ENCODE measurements at regions not wholly inside any gene's neighbourhood (a gene's known extent, or its start where the extent isn't known, plus 50 kb on each side); places are given as distances from the start of the nearest gene placed in this dataset.

DNA sequence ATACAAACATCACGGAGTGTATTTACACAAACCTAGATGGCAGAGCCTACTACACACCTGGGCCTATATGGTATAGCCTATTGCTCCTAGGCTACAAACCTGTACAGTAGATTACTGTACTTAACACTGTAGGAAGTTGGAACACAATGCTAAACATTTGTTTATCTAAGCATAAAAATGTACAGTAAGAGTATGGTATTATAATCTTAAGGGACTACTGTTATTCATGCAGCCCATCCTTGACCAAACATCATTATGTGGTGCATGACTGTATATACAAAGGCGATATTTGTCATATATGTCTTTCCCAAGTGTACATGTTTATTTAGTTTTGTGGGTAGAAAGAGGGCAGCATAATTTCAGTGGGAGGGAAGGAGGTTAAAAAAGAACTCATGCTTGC is 177.7 kb upstream of the FSTL5 start:
- Histone ChIP-seq H3K79me2 (ENCODE audit: low read length) (no peaks in the 10 kb centered on the region), H2AFZ (ENCODE audit: low read depth, low read length) (no peak overlapping the region), H3K4me2 (ENCODE audit: low read length) (no peak overlapping the region), H3K9ac (ENCODE audit: low read length) (no peak overlapping the region), H3K4me1 (ENCODE audit: low read length) (no peaks in the 10 kb centered on the region), H3K4me3 (ENCODE audit: low read length) (no peak overlapping the region), H3K36me3 (replicated peaks; ENCODE audit: low read depth, low read length) (no peaks in the 10 kb centered on the region), H3K9me3 (ENCODE audit: insufficient read depth, low read length) (no peaks in the 10 kb centered on the region), H3K27me3 (ENCODE audit: low read depth, low read length) (no peaks in the 10 kb centered on the region), H4K20me1 (ENCODE audit: insufficient read depth, low read length) (no peaks in the 10 kb centered on the region), H3K27ac (ENCODE audit: low read length) (no peak overlapping the region)
- TF ChIP-seq CTCF (IDR thresholded peaks at IDR 0.05; ENCODE audit: low read depth, low read length), result no peak
- no peak for TF ChIP-seq EZH2phosphoT487 (IDR thresholded peaks at IDR 0.05; ENCODE audit: low read depth)

DNA sequence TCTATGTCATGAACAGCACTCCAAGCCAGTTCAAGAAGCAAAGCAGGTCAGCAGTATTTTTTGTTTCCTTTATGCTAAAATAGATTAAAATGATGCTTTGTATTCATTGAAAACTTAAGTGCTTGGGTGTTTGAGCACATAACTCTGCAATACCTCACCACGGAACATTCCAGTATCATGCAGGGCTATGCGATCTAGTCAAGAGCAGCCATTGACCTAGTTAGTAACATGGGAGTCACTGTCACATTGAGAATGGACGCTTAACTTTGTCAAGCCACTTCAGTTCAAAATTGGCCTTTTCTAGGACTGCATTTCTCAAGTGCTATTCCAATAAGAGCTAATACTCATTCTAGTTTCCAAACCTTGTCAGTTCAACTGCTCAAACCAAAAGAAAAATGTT is 160.1 kb upstream of the FSTL5 start:
- no peaks in the 10 kb centered on the region for H3K27me3 ChIP-seq (ENCODE audit: low read depth, low read length)
- H4K20me1 ChIP-seq (ENCODE audit: insufficient read depth, low read length), result no peaks in the 10 kb centered on the region
- H3K79me2 ChIP-seq (ENCODE audit: low read length), result no peaks in the 10 kb centered on the region
- no peak for TF ChIP-seq EZH2phosphoT487 (IDR thresholded peaks at IDR 0.05; ENCODE audit: low read depth)
- no peak for TF ChIP-seq CTCF (IDR thresholded peaks at IDR 0.05; ENCODE audit: low read depth, low read length)
- H3K4me3 ChIP-seq (ENCODE audit: low read length), result no peak overlapping the region
- H3K27ac ChIP-seq (ENCODE audit: low read length), result no peak overlapping the region
- H2AFZ ChIP-seq (ENCODE audit: low read depth, low read length), result no peak overlapping the region
- H3K9ac ChIP-seq (ENCODE audit: low read length), result no peak overlapping the region
- no peak overlapping the region for H3K4me2 ChIP-seq (ENCODE audit: low read length)
- no peaks in the 10 kb centered on the region for H3K36me3 ChIP-seq (replicated peaks; ENCODE audit: low read depth, low read length)
- H3K4me1 ChIP-seq (ENCODE audit: low read length), result no peaks in the 10 kb centered on the region
- H3K9me3 ChIP-seq (ENCODE audit: insufficient read depth, low read length), result no peaks in the 10 kb centered on the region

GRCh38 chr4:162322054-162322453 is 158.3 kb upstream of the FSTL5 start:
- TF ChIP-seq CTCF (IDR thresholded peaks at IDR 0.05; ENCODE audit: low read depth, low read length) (no peak), EZH2phosphoT487 (IDR thresholded peaks at IDR 0.05; ENCODE audit: low read depth) (no peak)
- no peak overlapping the region for H3K9ac ChIP-seq (ENCODE audit: low read length)
- H3K4me2 ChIP-seq (ENCODE audit: low read length), result no peak overlapping the region

DNA sequence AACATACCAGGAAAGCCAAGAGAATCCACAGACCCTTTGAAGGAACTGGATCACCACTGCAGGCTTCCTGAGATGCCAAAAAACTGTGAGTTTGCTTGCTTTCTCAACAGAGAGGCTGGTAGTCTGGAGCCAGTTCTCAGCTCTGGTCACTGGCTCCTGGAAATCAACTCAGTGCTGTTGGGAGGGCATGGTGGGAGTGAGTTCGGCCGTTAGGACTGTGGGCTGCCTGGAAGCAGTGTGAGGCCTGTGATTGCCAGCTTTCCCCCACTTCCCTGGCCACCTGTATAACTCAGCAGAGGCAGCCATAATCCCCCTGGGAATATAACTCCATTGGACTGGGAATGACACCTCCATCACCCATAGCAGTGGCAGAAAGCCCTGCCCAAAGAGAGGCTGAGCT is 122.0 kb upstream of the FSTL5 start:
- no peaks in the 10 kb centered on the region for H3K9me3 ChIP-seq (ENCODE audit: insufficient read depth, low read length)
- no peak for TF ChIP-seq EZH2phosphoT487 (IDR thresholded peaks at IDR 0.05; ENCODE audit: low read depth)
- TF ChIP-seq CTCF (IDR thresholded peaks at IDR 0.05; ENCODE audit: low read depth, low read length), result no peak
- no peak overlapping the region for H3K4me3 ChIP-seq (ENCODE audit: low read length)

More at GRCh38 chr4:162322054-162322453, 158.3 kb upstream of the FSTL5 start:
- Histone ChIP-seq H3K36me3 (replicated peaks; ENCODE audit: low read depth, low read length) (no peaks in the 10 kb centered on the region), H4K20me1 (ENCODE audit: insufficient read depth, low read length) (no peaks in the 10 kb centered on the region), H2AFZ (ENCODE audit: low read depth, low read length) (no peak overlapping the region), H3K4me3 (ENCODE audit: low read length) (no peak overlapping the region), H3K27me3 (ENCODE audit: low read depth, low read length) (no peaks in the 10 kb centered on the region), H3K79me2 (ENCODE audit: low read length) (no peaks in the 10 kb centered on the region), H3K27ac (ENCODE audit: low read length) (no peak overlapping the region), H3K4me1 (ENCODE audit: low read length) (no peaks in the 10 kb centered on the region), H3K9me3 (ENCODE audit: insufficient read depth, low read length) (no peaks in the 10 kb centered on the region)

More for the DNA sequence above, 122.0 kb upstream of the FSTL5 start:
- Histone ChIP-seq H4K20me1 (ENCODE audit: insufficient read depth, low read length) (no peaks in the 10 kb centered on the region), H3K9ac (ENCODE audit: low read length) (no peak overlapping the region), H3K4me1 (ENCODE audit: low read length) (no peaks in the 10 kb centered on the region), H3K27me3 (ENCODE audit: low read depth, low read length) (no peaks in the 10 kb centered on the region), H3K27ac (ENCODE audit: low read length) (no peak overlapping the region), H2AFZ (ENCODE audit: low read depth, low read length) (no peak overlapping the region), H3K36me3 (replicated peaks; ENCODE audit: low read depth, low read length) (no peaks in the 10 kb centered on the region), H3K79me2 (ENCODE audit: low read length) (no peaks in the 10 kb centered on the region), H3K4me2 (ENCODE audit: low read length) (no peak overlapping the region)
